Fibroblast of lung (primary cell): ENCODE measurements at regions not wholly inside any gene's neighbourhood (a gene's known extent, or its start where the extent isn't known, plus 50 kb on each side); places are given as distances from the start of the nearest gene placed in this dataset.

Source experiments
- EZH2 ChIP-seq: IDR thresholded peaks from 2 replicates; pipeline ENCODE4 v1.5.1; 2012; ENCODE audit warnings: low read length, control low read depth, mild to moderate bottlenecking; ENCODE audit errors: missing control alignments
- TF ChIP-seq, protein P1 (sequence below), 2 donors: IDR thresholded peaks in 1 of 2; conservative IDR thresholded peaks in 1 of 2; 1 replicate in 1 of 2; 2 replicates in 1 of 2; pipeline ENCODE4 v1.5.1; 2011 to 2012; ENCODE audit warnings: low read length in 2 of 2, control low read depth in 1 of 2, inconsistent platforms in 1 of 2, low read depth in 1 of 2, mild to moderate bottlenecking in 1 of 2

DNA sequence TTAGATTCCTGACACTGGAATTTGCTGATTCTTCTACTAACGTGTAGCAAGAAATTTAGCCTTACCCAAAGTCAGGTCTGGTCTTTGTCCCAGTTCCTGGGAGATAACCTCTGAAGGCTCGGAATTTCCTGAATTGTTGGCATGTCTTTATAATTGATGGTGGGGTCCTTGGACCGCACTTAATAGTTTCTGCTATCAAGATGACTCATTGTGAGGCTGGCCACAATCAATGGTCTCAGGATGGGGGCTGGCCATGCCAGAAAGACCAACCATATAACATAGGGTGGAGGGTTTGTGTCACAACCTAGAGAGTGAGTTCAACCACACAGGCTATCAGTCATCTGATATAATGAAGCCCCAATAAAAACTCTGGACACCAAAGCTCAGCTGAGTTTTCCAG is 259.7 kb downstream of the DAD1 start:
- no peak for TF ChIP-seq EZH2
- TF ChIP-seq, protein P1, sequence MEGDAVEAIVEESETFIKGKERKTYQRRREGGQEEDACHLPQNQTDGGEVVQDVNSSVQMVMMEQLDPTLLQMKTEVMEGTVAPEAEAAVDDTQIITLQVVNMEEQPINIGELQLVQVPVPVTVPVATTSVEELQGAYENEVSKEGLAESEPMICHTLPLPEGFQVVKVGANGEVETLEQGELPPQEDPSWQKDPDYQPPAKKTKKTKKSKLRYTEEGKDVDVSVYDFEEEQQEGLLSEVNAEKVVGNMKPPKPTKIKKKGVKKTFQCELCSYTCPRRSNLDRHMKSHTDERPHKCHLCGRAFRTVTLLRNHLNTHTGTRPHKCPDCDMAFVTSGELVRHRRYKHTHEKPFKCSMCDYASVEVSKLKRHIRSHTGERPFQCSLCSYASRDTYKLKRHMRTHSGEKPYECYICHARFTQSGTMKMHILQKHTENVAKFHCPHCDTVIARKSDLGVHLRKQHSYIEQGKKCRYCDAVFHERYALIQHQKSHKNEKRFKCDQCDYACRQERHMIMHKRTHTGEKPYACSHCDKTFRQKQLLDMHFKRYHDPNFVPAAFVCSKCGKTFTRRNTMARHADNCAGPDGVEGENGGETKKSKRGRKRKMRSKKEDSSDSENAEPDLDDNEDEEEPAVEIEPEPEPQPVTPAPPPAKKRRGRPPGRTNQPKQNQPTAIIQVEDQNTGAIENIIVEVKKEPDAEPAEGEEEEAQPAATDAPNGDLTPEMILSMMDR (conservative IDR thresholded peaks at IDR 0.05 in 1 of 2, IDR thresholded peaks at IDR 0.05 in 1 of 2; ENCODE audit: low read depth in 1 of 2, low read length in 2 of 2): no peak
